PC-9 (cell line): ENCODE measurements at regions not wholly inside any gene's neighbourhood (a gene's known extent, or its start where the extent isn't known, plus 50 kb on each side); places are given as distances from the start of the nearest gene placed in this dataset.

Source experiments
- BruUV-seq: library from RNA; stranded (reverse); fragments of 400-500 nt; replicated peaks from 2 replicates; lab custom pipeline; 2021; lab: Mats Ljungman, UMichigan
- CTCF ChIA-PET: fragments of 300-600 bp; sonication (Branson Sonifier 250); formaldehyde crosslinking; loops from one replicate; lab custom pipeline; 2022; ENCODE audit warnings: antibody characterized with exemption; lab: Charles Lee
- POLR2A ChIA-PET: fragments of 300-600 bp; sonication (Branson Sonifier 250); formaldehyde crosslinking; loops from one replicate; lab custom pipeline; 2022; ENCODE audit warnings: antibody characterized with exemption; ENCODE audit not compliant: unreplicated experiment; lab: Charles Lee
- DNase-seq, 2 experiments: peaks; one replicate each; pipeline versions ENCODE4 v3.0.0 to v3.0.0-alpha.2; 2015 to 2022; ENCODE audit warnings: mixed read lengths in 1 of 2
- H2AFZ ChIP-seq: fragments of 200-600 bp; sonication (generic); 2 replicates; pipeline ENCODE4 v1.8.1; 2017; ENCODE audit warnings: antibody characterized with exemption
- H3F3A ChIP-seq: fragments of 200-600 bp; sonication (generic); 2 replicates; pipeline ENCODE4 v1.8.1; 2017; ENCODE audit warnings: antibody characterized with exemption, mild to moderate bottlenecking, low read depth; ENCODE audit not compliant: insufficient read depth
- H3K27ac ChIP-seq: fragments of 200-600 bp; sonication (generic); 2 replicates; pipeline ENCODE4 v1.6.1; 2016; ENCODE audit warnings: mixed run types
- H3K27me3 ChIP-seq: fragments of 200-600 bp; sonication (generic); 2 replicates; pipeline ENCODE4 v1.6.1; 2016; ENCODE audit warnings: low read depth, mixed run types; ENCODE audit not compliant: insufficient read depth
- H3K36me3 ChIP-seq: fragments of 200-600 bp; sonication (generic); 2 replicates; pipeline ENCODE4 v1.6.1; 2016; ENCODE audit warnings: low read depth, mixed run types
- H3K4me1 ChIP-seq: fragments of 200-600 bp; sonication (generic); replicated peaks from 2 replicates; pipeline ENCODE4 v1.6.1; 2016; ENCODE audit warnings: mixed run types; ENCODE audit not compliant: insufficient read depth
- H3K4me2 ChIP-seq: fragments of 200-600 bp; sonication (generic); 2 replicates; pipeline ENCODE4 v1.6.1; 2017; ENCODE audit warnings: mixed run types
- H3K4me3 ChIP-seq: fragments of 200-600 bp; sonication (generic); 2 replicates; pipeline ENCODE4 v1.6.1; 2016; ENCODE audit warnings: mixed run types
- H3K79me2 ChIP-seq: fragments of 200-600 bp; sonication (generic); 2 replicates; pipeline ENCODE4 v1.6.1; 2017; ENCODE audit warnings: low read depth, mixed run types
- H3K9me2 ChIP-seq: fragments of 200-600 bp; sonication (generic); 2 replicates; pipeline ENCODE4 v1.8.1; 2017; ENCODE audit warnings: mild to moderate bottlenecking; ENCODE audit not compliant: insufficient read depth
- H3K9me3 ChIP-seq: fragments of 200-600 bp; sonication (generic); 2 replicates; pipeline ENCODE4 v1.8.1; 2016; ENCODE audit warnings: low read depth; ENCODE audit not compliant: insufficient read depth
- H4K20me1 ChIP-seq: fragments of 200-600 bp; sonication (generic); 2 replicates; pipeline ENCODE4 v1.8.1; 2017; ENCODE audit not compliant: insufficient read depth
- EZH2 ChIP-seq: fragments of 200-600 bp; sonication (generic); IDR thresholded peaks from 2 replicates; pipeline ENCODE4 v1.8.0; 2017; ENCODE audit warnings: antibody characterized with exemption, low read depth
- intact Hi-C: fragments of 100-400 bp; cut with micrococcal nuclease; formaldehyde crosslinking; loops from one replicate; pipeline ENCODE4 v1.10.0; 2022; ENCODE audit not compliant: unreplicated experiment
- TF ChIP-seq, protein P1 (sequence below): fragments of 200-600 bp; sonication (generic); conservative IDR thresholded peaks from 2 replicates; pipeline ENCODE4 v1.6.1; 2017; ENCODE audit warnings: mixed run types, antibody characterized with exemption, mild to moderate bottlenecking, moderate library complexity

DNA sequence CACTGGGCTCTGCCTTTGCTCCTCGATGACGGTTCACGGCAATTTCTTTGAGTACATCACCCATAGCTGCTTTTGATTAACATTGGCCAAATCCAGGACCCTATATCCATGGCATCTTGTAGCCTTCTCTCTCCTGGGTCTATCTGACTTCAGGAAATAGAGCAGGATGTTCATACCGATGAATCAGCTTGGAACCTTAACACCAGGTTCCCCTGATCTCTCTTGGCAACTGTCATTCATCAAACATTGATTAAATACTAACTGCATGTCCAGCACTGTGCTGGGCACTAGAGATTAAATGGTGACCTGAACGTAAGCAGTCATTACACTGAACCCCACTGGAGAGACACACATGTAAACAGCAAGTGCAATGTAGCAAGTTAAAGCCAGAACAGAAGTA is 77.0 kb upstream of the MED13L start:
- H3K4me3 ChIP-seq: no peak overlapping the region
- H3F3A ChIP-seq: peaks cover 3% of the 10 kb centered on the region
- H3K79me2 ChIP-seq: no peaks in the 10 kb centered on the region
- H4K20me1 ChIP-seq: no peaks in the 10 kb centered on the region
- DNase-seq: no peak
- no peaks in the 10 kb centered on the region for H3K9me2 ChIP-seq
- peaks cover 4% of the 10 kb centered on the region for H3K4me1 ChIP-seq
- no peak for TF ChIP-seq EZH2
- TF ChIP-seq, protein P1, sequence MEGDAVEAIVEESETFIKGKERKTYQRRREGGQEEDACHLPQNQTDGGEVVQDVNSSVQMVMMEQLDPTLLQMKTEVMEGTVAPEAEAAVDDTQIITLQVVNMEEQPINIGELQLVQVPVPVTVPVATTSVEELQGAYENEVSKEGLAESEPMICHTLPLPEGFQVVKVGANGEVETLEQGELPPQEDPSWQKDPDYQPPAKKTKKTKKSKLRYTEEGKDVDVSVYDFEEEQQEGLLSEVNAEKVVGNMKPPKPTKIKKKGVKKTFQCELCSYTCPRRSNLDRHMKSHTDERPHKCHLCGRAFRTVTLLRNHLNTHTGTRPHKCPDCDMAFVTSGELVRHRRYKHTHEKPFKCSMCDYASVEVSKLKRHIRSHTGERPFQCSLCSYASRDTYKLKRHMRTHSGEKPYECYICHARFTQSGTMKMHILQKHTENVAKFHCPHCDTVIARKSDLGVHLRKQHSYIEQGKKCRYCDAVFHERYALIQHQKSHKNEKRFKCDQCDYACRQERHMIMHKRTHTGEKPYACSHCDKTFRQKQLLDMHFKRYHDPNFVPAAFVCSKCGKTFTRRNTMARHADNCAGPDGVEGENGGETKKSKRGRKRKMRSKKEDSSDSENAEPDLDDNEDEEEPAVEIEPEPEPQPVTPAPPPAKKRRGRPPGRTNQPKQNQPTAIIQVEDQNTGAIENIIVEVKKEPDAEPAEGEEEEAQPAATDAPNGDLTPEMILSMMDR: no peak
- no peaks in the 10 kb centered on the region for H3K9me3 ChIP-seq
- H3K4me2 ChIP-seq: no peak overlapping the region
- no peaks in the 10 kb centered on the region for H3K36me3 ChIP-seq
- H3K27me3 ChIP-seq: no peaks in the 10 kb centered on the region
- no peak overlapping the region for H2AFZ ChIP-seq
- no TSS peak for BruUV-seq
- H3K27ac ChIP-seq: no peak overlapping the region
- CTCF ChIA-PET: no interaction called here
- intact Hi-C loops: no loop called here
- POLR2A ChIA-PET: no interaction called here

- Histone ChIP-seq H3K27me3 (no peaks in the 10 kb centered on the region), H3K4me1 (peaks cover 7% of the 10 kb centered on the region), H2AFZ (no peak overlapping the region), H3K4me2 (no peak overlapping the region), H3F3A (peaks cover 6% of the 10 kb centered on the region), H3K9me2 (no peaks in the 10 kb centered on the region), H3K27ac (no peak overlapping the region), H3K9me3 (no peaks in the 10 kb centered on the region), H3K36me3 (no peaks in the 10 kb centered on the region), H3K79me2 (no peaks in the 10 kb centered on the region), H4K20me1 (no peaks in the 10 kb centered on the region), H3K4me3 (no peak overlapping the region)
- ChIA-PET CTCF (no interaction called here), POLR2A (no interaction called here)
- no TSS peak for BruUV-seq
- no peak for TF ChIP-seq EZH2
- TF ChIP-seq, protein P1: no peak
- intact Hi-C loops: no loop called here
- DNase-seq: no peak
Observed at GRCh38 chr12:116354950-116355783, 77.7 kb upstream of the MED13L start.

DNA sequence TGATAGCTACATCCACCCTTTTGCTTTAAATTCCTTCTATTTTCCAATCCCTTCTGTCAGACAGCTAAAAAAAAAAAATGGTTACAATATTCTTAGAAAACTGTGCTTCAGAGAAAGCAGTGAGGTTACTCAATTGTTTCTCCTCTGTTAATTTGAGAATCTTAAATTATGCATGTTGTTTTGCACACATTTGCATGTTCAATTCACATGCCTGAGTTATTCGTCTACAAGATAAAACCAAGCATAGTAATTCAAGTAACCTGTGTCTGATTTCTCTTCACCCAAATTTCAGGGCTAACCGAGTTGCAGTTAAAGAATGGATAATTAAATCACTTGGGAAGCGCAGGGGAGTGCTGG is 81.0 kb upstream of the MED13L start:
- ChIA-PET POLR2A (interaction anchor here (0.6 kb wide), 1 partner anchor 208 kb away, joined by 9 read pairs; no protein-coding TSS in a partner anchor), CTCF (no interaction called here)
- Histone ChIP-seq H3K27me3 (no peaks in the 10 kb centered on the region), H3K9me2 (no peaks in the 10 kb centered on the region), H3K4me1 (peaks cover 7% of the 10 kb centered on the region), H4K20me1 (no peaks in the 10 kb centered on the region), H3K9me3 (no peaks in the 10 kb centered on the region), H3F3A (peaks cover 6% of the 10 kb centered on the region), H3K27ac (peak overlapping the region; percentile 2; the same call in 1 of the 2 replicates), H3K4me2 (peak overlapping the region; percentile 37), H3K36me3 (no peaks in the 10 kb centered on the region), H3K79me2 (no peaks in the 10 kb centered on the region), H3K4me3 (no peak overlapping the region), H2AFZ (no peak overlapping the region)
- DNase-seq: no peak
- intact Hi-C loops: loop anchor here (2.0 kb wide), 1 partner anchor 68 kb away; no protein-coding TSS in a partner anchor
- TF ChIP-seq EZH2: no peak
- TF ChIP-seq, protein P1: no peak
- BruUV-seq: no TSS peak
